ENCODE measurements at regions not wholly inside any gene's neighbourhood (a gene's known extent, or its start where the extent isn't known, plus 50 kb on each side); places are given as distances from the start of the nearest gene placed in this dataset.

- Histone ChIP-seq H3K4me1 (ENCODE audit: control insufficient read depth, extremely low read depth, insufficient read depth, low read length) (no peaks in the 10 kb centered on the region), H3K4me3 (replicated peaks in 1 of 3; ENCODE audit: insufficient read depth in 1 of 3, low read depth in 1 of 3, low read length in 3 of 3) (no peak overlapping the region), H3K4me2 (ENCODE audit: insufficient read depth, low read length) (no peak overlapping the region), H3K27me3 (ENCODE audit: control insufficient read depth in 2 of 2, insufficient read depth in 2 of 2, low read length in 2 of 2) (no peaks in the 10 kb centered on the region), H4K20me1 (replicated peaks; ENCODE audit: control insufficient read depth, extremely low read depth, insufficient read depth, low read length) (no peaks in the 10 kb centered on the region), H3K9ac (replicated peaks; ENCODE audit: extremely low read depth, insufficient read depth, low read length) (no peak overlapping the region), H3K9me3 (replicated peaks; ENCODE audit: control insufficient read depth, insufficient read depth, low read length) (no peaks in the 10 kb centered on the region), H3K9me1 (replicated peaks; ENCODE audit: control insufficient read depth, extremely low read depth, insufficient read depth, low read length) (no peaks in the 10 kb centered on the region), H3K27ac (ENCODE audit: insufficient read depth, low read depth, low read length) (no peak overlapping the region), H3K79me2 (ENCODE audit: control insufficient read depth, insufficient read depth, low read length) (no peaks in the 10 kb centered on the region), H2AFZ (ENCODE audit: low read depth, low read length) (no peak overlapping the region), H3K36me3 (ENCODE audit: control insufficient read depth in 2 of 2, extremely low read depth in 1 of 2, insufficient read depth in 2 of 2, low read length in 2 of 2) (no peaks in the 10 kb centered on the region)
- POLR2A ChIA-PET: no interaction called here
- no peak for DNase-seq (ENCODE audit: low read depth, low spot score)
- CTCF ChIA-PET: no interaction called here
- no TSS peak for BruUV-seq (replicated peaks)
- dilution Hi-C loops (cut with MboI; ENCODE audit: extremely low pct_ligation_motif_present, low sequenced_read_pairs): no loop called here
- intact Hi-C loops (cut with micrococcal nuclease): no loop called here
- TF ChIP-seq MYC (IDR thresholded peaks at IDR 0.05; ENCODE audit: low read depth, low read length): no peak
- TF ChIP-seq POLR2AphosphoS5 (IDR thresholded peaks at IDR 0.05; ENCODE audit: insufficient read depth, low read depth, low read length): no peak
- no peak for TF ChIP-seq POLR2A (IDR thresholded peaks at IDR 0.05; ENCODE audit: low read depth, low read length)
- no peak for TF ChIP-seq JUN (IDR thresholded peaks at IDR 0.05; ENCODE audit: borderline replicate concordance, insufficient read depth, insufficient read length, low read depth)
- no peak for TF ChIP-seq EZH2 (IDR thresholded peaks at IDR 0.05; ENCODE audit: borderline replicate concordance, low read depth, low read length, severe bottlenecking)
- no peak for TF ChIP-seq MAX (IDR thresholded peaks at IDR 0.05; ENCODE audit: insufficient read depth, insufficient read length)
- no peak for TF ChIP-seq FOS (IDR thresholded peaks at IDR 0.05; ENCODE audit: borderline replicate concordance, insufficient read depth, low read length)
- no peak for TF ChIP-seq CTCF (IDR thresholded peaks at IDR 0.05; ENCODE audit: extremely low read depth in 1 of 2, insufficient read depth in 1 of 2, low read depth in 1 of 2, low read length in 2 of 2)
- no peak for TF ChIP-seq GATA2 (IDR thresholded peaks at IDR 0.05; ENCODE audit: insufficient read depth, insufficient read length, low read depth, low read length)
- no peak for FAIRE-seq
Measured at GRCh38 chr9:28848671-28849070, 1275.4 kb upstream of the C9orf72 start.
